Hepatocyte (in vitro differentiated cells): ENCODE measurements at regions not wholly inside any gene's neighbourhood (a gene's known extent, or its start where the extent isn't known, plus 50 kb on each side); places are given as distances from the start of the nearest gene placed in this dataset.

ENCODE experiments used
- CTCF ChIP-seq: fragments of 200-600 bp; sonication (generic); IDR thresholded peaks from 2 replicates; pipeline ENCODE4 v1.5.1; 2016; ENCODE audit warnings: antibody characterized with exemption, mild to moderate bottlenecking; ENCODE audit not compliant: poor library complexity
- EZH2phosphoT487 ChIP-seq: fragments of 200-600 bp; sonication (generic); IDR thresholded peaks from one replicate; pipeline ENCODE4 v1.6.1; 2018; ENCODE audit warnings: antibody characterized with exemption, mild to moderate bottlenecking, low read depth, moderate library complexity; ENCODE audit not compliant: unreplicated experiment, severe bottlenecking

DNA sequence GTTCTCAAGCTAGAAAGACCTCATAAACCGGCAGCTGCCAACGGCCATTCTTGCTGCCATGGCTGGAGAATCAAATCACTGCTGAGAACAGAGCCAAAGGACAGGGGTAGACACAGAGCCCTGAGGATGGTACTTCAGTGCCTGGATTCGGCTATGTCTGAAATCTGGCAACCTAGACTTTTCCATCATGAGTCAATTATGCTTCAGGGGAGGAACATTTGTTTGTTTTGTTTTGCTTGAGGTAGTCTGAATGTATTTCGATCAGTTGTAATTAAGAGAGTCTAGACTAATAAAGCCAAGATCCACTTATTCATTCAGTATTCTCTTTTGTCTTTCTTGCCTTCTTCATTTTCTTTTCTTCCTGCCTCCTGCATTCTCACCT is 122.8 kb upstream of the SH3BP4 start:
- TF ChIP-seq CTCF (no peak), EZH2phosphoT487 (no peak)
